Common myeloid progenitor, CD34-positive (primary cell): ENCODE measurements at regions not wholly inside any gene's neighbourhood (a gene's known extent, or its start where the extent isn't known, plus 50 kb on each side); places are given as distances from the start of the nearest gene placed in this dataset.

Experiments
- CTCF ChIA-PET: fragments of 350-600 bp; sonication (Branson Sonifier 250); formaldehyde crosslinking; loops from one replicate; lab custom pipeline; 2021; ENCODE audit warnings: antibody characterized with exemption; lab: Charles Lee
- POLR2A ChIA-PET: fragments of 350-600 bp; sonication (Branson Sonifier 250); formaldehyde crosslinking; loops from one replicate; lab custom pipeline; 2021; ENCODE audit warnings: antibody characterized with exemption; lab: Charles Lee
- DNase-seq, 3 donors: peaks; one replicate each; pipeline versions ENCODE4 v3.0.0 to v3.0.0-alpha.2; 2013
- H3K27ac ChIP-seq, 2 experiments: 1 replicate in 1 of 2; 2 replicates in 1 of 2; pipeline ENCODE4 v1.7.0; 2013; ENCODE audit warnings: inconsistent platforms in 2 of 2, low read length in 2 of 2, mild to moderate bottlenecking in 2 of 2, low read depth in 1 of 2, moderate library complexity in 1 of 2; ENCODE audit not compliant: severe bottlenecking in 2 of 2, insufficient read depth in 1 of 2, poor library complexity in 1 of 2
- H3K27me3 ChIP-seq, 5 experiments: replicated peaks in 2 of 5; 1 replicate in 3 of 5; 2 replicates in 2 of 5; pipeline versions ENCODE4 v1.6.1 to v1.7.0; 2013; ENCODE audit warnings: low read length in 4 of 5, mild to moderate bottlenecking in 2 of 5, moderate library complexity in 2 of 5, inconsistent platforms in 1 of 5; ENCODE audit not compliant: insufficient read depth in 5 of 5, control insufficient read depth in 4 of 5
- H3K36me3 ChIP-seq, 4 experiments: 1 replicate in 2 of 4; 2 replicates in 2 of 4; pipeline versions ENCODE4 v1.6.1 to v1.7.0; 2013; ENCODE audit warnings: low read length in 3 of 4, control low read depth in 1 of 4, mild to moderate bottlenecking in 1 of 4; ENCODE audit not compliant: control insufficient read depth in 4 of 4, insufficient read depth in 4 of 4
- H3K4me1 ChIP-seq, 4 experiments: 1 replicate in 3 of 4; 2 replicates in 1 of 4; pipeline versions ENCODE4 v1.6.1 to v1.7.1; 2013; ENCODE audit warnings: low read length in 3 of 4, mild to moderate bottlenecking in 3 of 4, control low read depth in 1 of 4, inconsistent platforms in 1 of 4, moderate library complexity in 1 of 4; ENCODE audit not compliant: control insufficient read depth in 4 of 4, insufficient read depth in 4 of 4; ENCODE audit errors: control extremely low read depth in 1 of 4
- H3K4me3 ChIP-seq, 7 experiments: 1 replicate in 4 of 7; 2 replicates in 3 of 7; pipeline versions ENCODE4 v1.5.1 to v1.7.0; 2013; ENCODE audit warnings: mild to moderate bottlenecking in 7 of 7, low read length in 6 of 7, moderate library complexity in 6 of 7, inconsistent platforms in 2 of 7, low read depth in 2 of 7, control low read depth in 1 of 7; ENCODE audit not compliant: insufficient read depth in 4 of 7, control insufficient read depth in 1 of 7; ENCODE audit errors: extremely low read depth in 1 of 7
- H3K9me3 ChIP-seq, 5 experiments: 1 replicate in 4 of 5; 2 replicates in 1 of 5; pipeline versions ENCODE4 v1.6.1 to v1.7.1; 2013; ENCODE audit warnings: low read length in 4 of 5, mild to moderate bottlenecking in 2 of 5, inconsistent platforms in 1 of 5, low read depth in 1 of 5, moderate library complexity in 1 of 5; ENCODE audit not compliant: control insufficient read depth in 4 of 5, insufficient read depth in 2 of 5; ENCODE audit errors: control extremely low read depth in 1 of 5
- WGBS: methylation state at CpG from one replicate; pipeline ENCODE4 v1.1.5; 2013; ENCODE audit not compliant: insufficient coverage; 5-methylcytosine and 5-hydroxymethylcytosine counted together

DNA sequence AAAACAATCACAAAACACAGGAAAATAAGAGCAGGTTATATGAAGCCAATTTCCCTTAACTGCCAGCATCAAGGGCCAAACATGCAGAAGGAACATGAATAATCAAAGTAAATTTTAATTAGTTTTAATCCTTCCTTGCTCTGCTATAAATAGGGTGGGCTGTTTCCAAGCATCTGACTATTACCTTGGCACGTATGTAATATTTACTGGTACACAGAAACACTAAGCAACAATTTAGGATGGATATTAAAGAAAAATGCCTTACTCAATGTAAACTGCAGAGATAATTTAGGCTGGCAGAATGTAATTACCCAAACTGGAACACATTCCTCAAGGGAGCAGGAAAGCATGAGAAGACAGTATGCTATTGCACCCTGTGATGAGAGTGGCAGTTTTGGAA is 468.2 kb downstream of the TDRD15 start:
- Histone ChIP-seq H3K4me1 (no peaks in the 10 kb centered on the region), H3K4me3 (no peak overlapping the region), H3K27ac (no peak overlapping the region), H3K27me3 (no peaks in the 10 kb centered on the region), H3K9me3 (no peaks in the 10 kb centered on the region), H3K36me3 (no peaks in the 10 kb centered on the region)
- WGBS, result no CpG with 5 or more reads among the region's 1 CpG
- POLR2A ChIA-PET, result no interaction called here
- CTCF ChIA-PET, result no interaction called here
- no peak for DNase-seq

DNA sequence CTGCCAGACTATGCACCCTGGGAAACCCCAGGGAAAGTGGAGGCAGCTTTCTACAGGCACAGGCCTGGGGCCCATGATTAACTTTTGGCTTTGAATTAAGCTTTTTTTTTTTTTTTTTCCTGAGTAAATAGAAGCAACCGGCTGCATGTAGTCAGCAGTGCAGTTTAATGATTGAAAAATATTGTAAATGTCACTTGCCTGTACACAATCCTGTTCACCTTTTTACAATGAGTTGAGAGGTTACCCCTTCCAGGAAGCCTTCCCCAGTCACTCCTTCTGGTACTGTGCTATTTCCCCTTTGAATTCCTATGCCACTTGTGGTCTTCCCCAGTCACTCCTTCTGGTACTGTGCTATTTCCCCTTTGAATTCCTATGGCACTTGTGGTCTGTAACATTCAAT is 475.6 kb downstream of the TDRD15 start:
- no peak overlapping the region for H3K27ac ChIP-seq
- no peaks in the 10 kb centered on the region for H3K27me3 ChIP-seq
- no CpG with 5 or more reads among the region's 1 CpG for WGBS
- POLR2A ChIA-PET, result no interaction called here
- no peak overlapping the region for H3K4me3 ChIP-seq
- CTCF ChIA-PET, result no interaction called here
- no peaks in the 10 kb centered on the region for H3K36me3 ChIP-seq
- no peaks in the 10 kb centered on the region for H3K4me1 ChIP-seq
- no peaks in the 10 kb centered on the region for H3K9me3 ChIP-seq
- no peak for DNase-seq

DNA sequence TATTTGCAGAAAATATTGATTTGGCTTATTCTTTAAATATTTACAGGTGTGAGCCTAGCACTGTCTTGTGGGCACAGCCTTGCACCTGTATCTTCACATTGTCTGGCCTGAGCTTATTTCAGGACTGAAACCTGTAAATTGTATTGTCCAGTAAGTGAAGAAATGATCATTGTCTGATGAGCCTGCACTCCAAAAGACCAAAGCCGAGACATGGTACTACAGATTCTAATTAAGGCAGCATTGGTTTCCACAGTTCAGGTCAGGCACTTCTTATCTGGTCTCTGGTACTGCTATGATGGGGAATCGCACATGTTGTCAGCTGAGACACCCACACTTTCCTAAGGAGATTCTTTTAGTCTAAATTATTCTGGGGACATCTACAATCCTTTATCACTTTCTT is 479.0 kb downstream of the TDRD15 start:
- H3K36me3 ChIP-seq, result no peaks in the 10 kb centered on the region
- DNase-seq, result no peak
- no peaks in the 10 kb centered on the region for H3K4me1 ChIP-seq
- POLR2A ChIA-PET, result no interaction called here
- CTCF ChIA-PET, result interaction anchor here (0.6 kb wide), 1 partner anchor 9 kb away, joined by 3 read pairs; no protein-coding TSS in a partner anchor
- no peak overlapping the region for H3K4me3 ChIP-seq
- H3K9me3 ChIP-seq, result peaks cover 0 to 1% (median 0%) of the 10 kb centered on the region in 5 experiments
- WGBS, result 100% methylated on average over 1 of the region's 2 CpGs
- no peak overlapping the region for H3K27ac ChIP-seq
- H3K27me3 ChIP-seq, result no peaks in the 10 kb centered on the region

DNA sequence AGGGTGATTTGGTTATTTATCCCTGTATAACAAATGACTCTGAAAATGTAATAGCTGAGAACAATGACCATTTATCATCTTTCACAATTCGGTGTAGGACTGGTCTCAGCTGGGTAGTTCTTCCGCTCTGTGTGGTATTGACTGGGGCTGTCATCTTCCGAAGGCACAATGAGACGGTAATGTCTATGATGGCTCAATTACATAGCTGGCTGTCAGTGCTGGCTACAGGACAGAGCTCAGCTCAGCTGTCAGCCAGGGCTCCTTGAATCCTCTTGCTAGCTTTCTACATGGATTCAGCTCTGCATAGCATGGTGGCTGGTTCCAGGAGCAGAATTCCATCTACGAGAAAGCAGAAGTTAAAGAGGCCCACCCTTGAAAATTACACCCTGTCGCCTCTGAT is 483.8 kb downstream of the TDRD15 start:
- no peak for DNase-seq
- H3K27me3 ChIP-seq, result no peaks in the 10 kb centered on the region
- no peak overlapping the region for H3K27ac ChIP-seq
- no peak overlapping the region for H3K4me3 ChIP-seq
- H3K36me3 ChIP-seq, result no peaks in the 10 kb centered on the region
- H3K9me3 ChIP-seq, result peaks cover 0 to 3% (median 0%) of the 10 kb centered on the region in 5 experiments
- H3K4me1 ChIP-seq, result no peaks in the 10 kb centered on the region
- POLR2A ChIA-PET, result no interaction called here
- WGBS, result 86% methylated on average over 5 of the region's 6 CpGs
- CTCF ChIA-PET, result no interaction called here

DNA sequence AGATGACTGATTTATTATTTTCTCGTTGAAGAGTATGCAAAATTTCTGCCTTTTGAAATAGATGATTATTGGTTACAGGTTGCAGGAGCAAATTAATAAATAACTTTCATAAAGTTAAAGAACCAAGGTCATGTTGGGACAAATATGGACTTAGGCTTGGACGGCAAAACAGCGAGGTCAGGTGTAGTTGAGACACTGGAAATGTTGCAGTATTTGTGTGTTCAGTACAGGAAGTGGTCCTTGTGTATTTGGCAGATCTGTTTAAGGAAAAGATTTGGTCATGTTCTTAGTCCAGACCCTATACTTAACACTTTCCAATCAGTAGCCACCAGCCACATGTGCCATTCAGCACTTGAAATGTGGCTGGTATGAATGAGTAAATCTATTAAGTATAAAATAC is 486.5 kb downstream of the TDRD15 start:
- no peak overlapping the region for H3K27ac ChIP-seq
- peaks cover 0 to 3% (median 0%) of the 10 kb centered on the region in 5 experiments for H3K9me3 ChIP-seq
- no peaks in the 10 kb centered on the region for H3K27me3 ChIP-seq
- H3K36me3 ChIP-seq, result no peaks in the 10 kb centered on the region
- DNase-seq, result no peak
- H3K4me3 ChIP-seq, result no peak overlapping the region
- no peaks in the 10 kb centered on the region for H3K4me1 ChIP-seq
- POLR2A ChIA-PET, result no interaction called here
- CTCF ChIA-PET, result no interaction called here
- WGBS, result no CpG with 5 or more reads among the region's 3 CpGs

DNA sequence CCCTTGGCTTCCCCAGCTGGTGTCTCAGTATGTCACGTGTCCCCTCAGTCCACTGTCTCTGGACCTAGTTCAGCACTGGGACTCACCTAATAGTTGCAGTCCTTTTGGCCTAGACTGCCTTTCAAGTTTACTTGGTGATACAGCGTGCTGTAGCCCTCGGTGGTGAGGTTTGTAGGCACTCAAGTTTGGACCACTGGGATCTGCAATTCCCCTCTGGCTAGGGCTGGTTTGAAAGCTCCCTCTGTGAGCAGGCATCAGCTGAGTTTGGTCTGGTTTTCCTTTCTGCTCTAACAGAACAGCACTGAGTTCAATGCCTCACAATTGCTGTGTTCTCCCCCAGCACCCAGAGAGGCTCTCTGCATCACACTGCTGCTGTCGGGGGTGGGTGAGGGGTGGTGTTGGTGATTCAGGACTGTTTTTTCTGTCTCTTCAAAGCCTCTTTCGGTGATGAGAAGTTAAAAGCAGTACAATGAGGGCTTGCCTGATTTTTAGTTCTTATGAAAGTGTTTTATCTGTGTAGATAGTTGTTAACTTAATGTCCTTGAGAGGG is 494.2 kb downstream of the TDRD15 start:
- WGBS, result 85% methylated on average over 3 of the region's 5 CpGs

DNA sequence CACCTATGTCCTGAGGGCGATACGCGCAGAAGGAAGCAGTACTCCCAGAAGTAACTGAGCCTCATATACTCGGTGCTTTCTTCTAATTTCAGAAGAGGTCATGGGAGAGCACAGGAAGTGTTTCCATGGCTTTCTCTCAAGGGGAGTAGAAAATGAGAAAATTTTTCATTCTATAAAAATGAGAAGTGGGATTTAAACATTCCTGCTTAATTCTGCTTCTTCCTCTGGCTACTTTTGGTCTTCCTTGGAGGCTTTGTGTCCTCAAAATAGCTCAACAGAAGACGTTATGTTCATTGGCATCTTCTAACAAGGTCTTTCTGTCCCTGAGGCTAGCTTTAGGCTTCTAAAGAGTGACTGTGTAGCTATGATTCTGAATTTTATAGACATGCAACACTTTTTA is 497.0 kb downstream of the TDRD15 start:
- ChIA-PET POLR2A (no interaction called here), CTCF (no interaction called here)
- H3K27me3 ChIP-seq, result no peaks in the 10 kb centered on the region
- no peaks in the 10 kb centered on the region for H3K9me3 ChIP-seq
- WGBS, result 81% methylated on average over 5 of the region's 5 CpGs
- DNase-seq, result no peak
- H3K4me1 ChIP-seq, result no peaks in the 10 kb centered on the region
- no peak overlapping the region for H3K27ac ChIP-seq
- H3K4me3 ChIP-seq, result no peak overlapping the region
- H3K36me3 ChIP-seq, result no peaks in the 10 kb centered on the region

More for the DNA sequence above, 494.2 kb downstream of the TDRD15 start:
- POLR2A ChIA-PET, result no interaction called here
- Histone ChIP-seq H3K4me3 (no peak overlapping the region), H3K9me3 (no peaks in the 10 kb centered on the region), H3K36me3 (no peaks in the 10 kb centered on the region), H3K27ac (no peak overlapping the region), H3K4me1 (no peaks in the 10 kb centered on the region), H3K27me3 (no peaks in the 10 kb centered on the region)
- DNase-seq, result no peak
- CTCF ChIA-PET, result no interaction called here
